GM12878 (cell line): ENCODE measurements at regions not wholly inside any gene's neighbourhood (a gene's known extent, or its start where the extent isn't known, plus 50 kb on each side); places are given as distances from the start of the nearest gene placed in this dataset.
A peak's percentile ranks its signal among the peaks of the same experiment; 100 is the strongest.

Experiments used
- ATAC-seq: fragments of 200-7000 bp; cut with Tn5 transposase; 3 replicates; pipeline ENCODE4 v1.9.1; 2020; ENCODE audit warnings: mild to moderate bottlenecking, moderate library complexity
- BruUV-seq: library from RNA; stranded (reverse); fragments of 400-500 nt; replicated peaks from 2 replicates; lab custom pipeline; 2021; lab: Mats Ljungman, UMichigan
- CTCF ChIA-PET: fragments of 300-600 bp; sonication (Branson Sonifier 250); formaldehyde crosslinking; extraction: SDS; loops from one replicate; lab custom pipeline; 2021; ENCODE audit warnings: inconsistent platforms; lab: Yijun Ruan, JAX
- POLR2A ChIA-PET: fragments of 350-600 bp; formaldehyde crosslinking; extraction: SDS; loops from one replicate; lab custom pipeline; 2021; ENCODE audit warnings: inconsistent platforms; lab: Charles Lee
- RAD21 ChIA-PET: fragments of 300-600 bp; sonication (Branson Sonifier 250); formaldehyde crosslinking; loops from one replicate; lab custom pipeline; 2023; ENCODE audit warnings: antibody characterized with exemption; ENCODE audit not compliant: unreplicated experiment; lab: Charles Lee
- SMC1A ChIA-PET: fragments of 300-600 bp; sonication (Branson Sonifier 250); formaldehyde crosslinking; loops from one replicate; lab custom pipeline; 2023; ENCODE audit not compliant: unreplicated experiment, uncharacterized antibody; lab: Charles Lee
- DNase-seq: peaks from one replicate; pipeline ENCODE4 v3.0.0-alpha.2; 2011; ENCODE audit warnings: low read depth, low spot score
- FAIRE-seq: peaks from 3 replicates; lab custom pipeline; 2011; peaks lifted over from hg19 to GRCh38; lab: Jason Lieb, UNC
- H2AFZ ChIP-seq: 2 replicates; pipeline ENCODE4 v1.6.0; 2011; ENCODE audit warnings: low read depth, low read length, control low read depth; ENCODE audit not compliant: control insufficient read depth
- H3K27ac ChIP-seq: 2 replicates; pipeline ENCODE4 v1.5.1; 2011; ENCODE audit warnings: control low read depth; ENCODE audit not compliant: control insufficient read depth, insufficient read depth
- H3K27me3 ChIP-seq, 2 experiments: replicated peaks in 1 of 2; 2 replicates each; pipeline versions ENCODE4 v1.6.0 to v1.6.1; 2011; ENCODE audit warnings: low read length in 1 of 2; ENCODE audit not compliant: control insufficient read depth in 2 of 2, insufficient read depth in 2 of 2
- H3K36me3 ChIP-seq, 2 experiments: 2 replicates each; pipeline ENCODE4 v1.5.1; 2011; ENCODE audit warnings: low read length in 1 of 2; ENCODE audit not compliant: control insufficient read depth in 2 of 2, insufficient read depth in 2 of 2
- H3K4me1 ChIP-seq: 2 replicates; pipeline ENCODE4 v1.6.1; 2011; ENCODE audit warnings: mild to moderate bottlenecking, low read length, moderate library complexity, mixed read lengths; ENCODE audit not compliant: control insufficient read depth, insufficient read depth
- H3K4me2 ChIP-seq: 2 replicates; pipeline ENCODE4 v1.6.0; 2011; ENCODE audit warnings: control low read depth; ENCODE audit not compliant: control insufficient read depth, insufficient read depth
- H3K4me3 ChIP-seq: fragments of 200-600 bp; sonication (generic); 2 replicates; pipeline ENCODE4 v1.5.1; 2016
- H3K79me2 ChIP-seq: 2 replicates; pipeline ENCODE4 v1.6.0; 2011; ENCODE audit warnings: low read length; ENCODE audit not compliant: control insufficient read depth, insufficient read depth
- H3K9ac ChIP-seq: 2 replicates; pipeline ENCODE4 v1.8.0; 2011; ENCODE audit warnings: low read length, control low read depth, mixed read lengths; ENCODE audit not compliant: control insufficient read depth, insufficient read depth
- H3K9me3 ChIP-seq: replicated peaks from 3 replicates; pipeline ENCODE4 v1.5.1; 2011; ENCODE audit warnings: mild to moderate bottlenecking, low read length; ENCODE audit not compliant: control insufficient read depth, insufficient read depth
- H4K20me1 ChIP-seq: 2 replicates; pipeline ENCODE4 v1.6.0; 2011; ENCODE audit not compliant: control insufficient read depth, insufficient read depth
- BMI1 ChIP-seq: fragments of 450-650 bp; IDR thresholded peaks from 2 replicates; pipeline ENCODE4 v1.6.1; 2016; ENCODE audit warnings: mild to moderate bottlenecking, moderate library complexity, borderline replicate concordance
- IKZF2 ChIP-seq, 2 experiments: fragments of 450-650 bp; IDR thresholded peaks; 2 replicates each; pipeline ENCODE4 v1.6.1; 2017; ENCODE audit warnings: mild to moderate bottlenecking in 2 of 2, moderate library complexity in 2 of 2
- KLF5 ChIP-seq: fragments of 450-650 bp; IDR thresholded peaks from 2 replicates; pipeline ENCODE4 v1.6.1; 2014; ENCODE audit warnings: mild to moderate bottlenecking; ENCODE audit not compliant: partially characterized antibody
- NFYB ChIP-seq: IDR thresholded peaks from 2 replicates; pipeline ENCODE4 v1.6.1; 2011; ENCODE audit warnings: low read depth, mild to moderate bottlenecking, low read length, improper control_type of control experiment, moderate library complexity; ENCODE audit not compliant: insufficient read depth
- POLR2AphosphoS2 ChIP-seq: IDR thresholded peaks from 2 replicates; pipeline ENCODE4 v1.6.1; 2011; ENCODE audit warnings: low read depth, mild to moderate bottlenecking, low read length, improper control_type of control experiment, moderate library complexity
- RAD21 ChIP-seq: IDR thresholded peaks from 2 replicates; pipeline ENCODE4 v1.6.1; 2011; ENCODE audit warnings: mild to moderate bottlenecking, low read depth, low read length, moderate library complexity; ENCODE audit not compliant: insufficient read depth
- REST ChIP-seq: IDR thresholded peaks from 2 replicates; pipeline ENCODE4 v1.6.1; 2012; ENCODE audit warnings: mild to moderate bottlenecking, low read depth, low read length
- STAT3 ChIP-seq: IDR thresholded peaks from 2 replicates; pipeline ENCODE4 v1.6.1; 2011; ENCODE audit warnings: low read depth, low read length, improper control_type of control experiment
- ZBTB4 ChIP-seq: fragments of 450-650 bp; formaldehyde crosslinking; IDR thresholded peaks from 2 replicates; pipeline ENCODE4 v1.4.0; 2022; ENCODE audit warnings: mild to moderate bottlenecking, moderate library complexity
- WGBS: methylation state at CpG from one replicate; pipeline ENCODE4 v1.1.6; 2016; ENCODE audit warnings: low lambda C conversion rate; ENCODE audit not compliant: insufficient replicate concordance, insufficient coverage; ENCODE audit errors: missing lambda C conversion rate; 5-methylcytosine and 5-hydroxymethylcytosine counted together
- in situ Hi-C: fragments of 300-500 bp; cut with MboI; formaldehyde crosslinking; loops from 9 replicates; pipeline ENCODE4 v1.14.3; 2018; ENCODE audit warnings: mixed read lengths
- intact Hi-C: fragments of 100-400 bp; cut with micrococcal nuclease; formaldehyde crosslinking; loops from one replicate; pipeline ENCODE4 v1.14.2; 2022; ENCODE audit not compliant: unreplicated experiment

- Histone ChIP-seq H3K4me2 (no peak overlapping the region), H3K27me3 (no peaks in the 10 kb centered on the region), H4K20me1 (no peaks in the 10 kb centered on the region), H3K36me3 (no peaks in the 10 kb centered on the region), H3K4me3 (no peak overlapping the region), H3K79me2 (no peaks in the 10 kb centered on the region), H3K4me1 (no peaks in the 10 kb centered on the region), H3K9me3 (no peaks in the 10 kb centered on the region), H2AFZ (no peak overlapping the region), H3K27ac (no peak overlapping the region), H3K9ac (no peak overlapping the region)
- ChIA-PET RAD21 (no interaction called here), POLR2A (interaction anchor here (1.1 kb wide), 1 partner anchor 18 kb away, joined by 3 read pairs; no protein-coding TSS in a partner anchor), SMC1A (no interaction called here), CTCF (no interaction called here)
- intact Hi-C loops = no loop called here
- FAIRE-seq (no peak), DNase-seq (no peak), ATAC-seq (peak; percentile 38; the same call in 1 of the 3 replicates)
- BruUV-seq = no TSS peak
- in situ Hi-C loops = no loop called here
- TF ChIP-seq STAT3 (no peak), REST (0 out of 2 replicates have a peak, but pooled peaks have one; percentile 55)
- 22% methylated on average over 1 of the region's 1 CpG for WGBS
These were observed 53.7 kb upstream of the ST3GAL6 start for GRCh38 chr3:98709441-98709840.

GRCh38 chr3:98710067-98710659 is 53.0 kb upstream of the ST3GAL6 start:
- ATAC-seq (no peak), DNase-seq (no peak), FAIRE-seq (no peak)
- Histone ChIP-seq H3K9ac (no peak overlapping the region), H3K79me2 (no peaks in the 10 kb centered on the region), H3K27me3 (no peaks in the 10 kb centered on the region), H3K27ac (no peak overlapping the region), H3K36me3 (no peaks in the 10 kb centered on the region), H2AFZ (no peak overlapping the region), H3K4me2 (no peak overlapping the region), H4K20me1 (no peaks in the 10 kb centered on the region), H3K4me1 (no peaks in the 10 kb centered on the region), H3K9me3 (no peaks in the 10 kb centered on the region), H3K4me3 (no peak overlapping the region)
- POLR2A ChIA-PET = no interaction called here
- CTCF ChIA-PET = no interaction called here
- intact Hi-C loops = no loop called here
- WGBS = 37% methylated on average over 3 of the region's 3 CpGs
- SMC1A ChIA-PET = interaction anchor here (1.0 to 1.5 kb wide), 3 partner anchors 11 to 106 kb away, joined by 3 to 4 read pairs (median 3); no protein-coding TSS in a partner anchor
- in situ Hi-C loops = no loop called here
- RAD21 ChIA-PET = interaction anchor here (1.0 kb wide), 1 partner anchor 115 kb away, joined by 4 read pairs; no protein-coding TSS in a partner anchor
- BruUV-seq = no TSS peak
- no peak for TF ChIP-seq BMI1
- no peak for TF ChIP-seq RAD21
- TF ChIP-seq POLR2AphosphoS2 = no peak
- no peak for TF ChIP-seq ZBTB4 (CRISPR knock-in tag)
- no peak for TF ChIP-seq KLF5
- TF ChIP-seq IKZF2 (IDR thresholded peaks at IDR 0.05) = no peak
- TF ChIP-seq NFYB = no peak
